CD4-positive, alpha-beta T cell (primary cell): ENCODE measurements at regions not wholly inside any gene's neighbourhood (a gene's known extent, or its start where the extent isn't known, plus 50 kb on each side); places are given as distances from the start of the nearest gene placed in this dataset.

Experiments
- ATAC-seq: fragments of 200-7000 bp; cut with Tn5 transposase; one replicate; pipeline ENCODE4 v1.10.0; 2022; ENCODE audit warnings: mild to moderate bottlenecking; ENCODE audit not compliant: poor library complexity
- CTCF ChIA-PET: fragments of 350-600 bp; sonication (Branson Sonifier 250); formaldehyde crosslinking; loops from one replicate; lab custom pipeline; 2021; ENCODE audit warnings: antibody characterized with exemption, inconsistent platforms; lab: Charles Lee
- POLR2A ChIA-PET: fragments of 350-600 bp; sonication (Branson Sonifier 250); formaldehyde crosslinking; loops from one replicate; lab custom pipeline; 2021; ENCODE audit warnings: antibody characterized with exemption, inconsistent platforms; lab: Charles Lee
- DNase-seq, 14 experiments: peaks; one replicate each; pipeline ENCODE4 v3.0.0-alpha.2; 2013 to 2020; ENCODE audit warnings: mixed read lengths in 2 of 14
- H3K27ac ChIP-seq, 2 donors: one replicate each; pipeline versions ENCODE4 v1.5.1 to v1.7.0; 2013; ENCODE audit warnings: low read length in 2 of 2, low read depth in 1 of 2, mild to moderate bottlenecking in 1 of 2
- H3K27me3 ChIP-seq, 2 experiments: 1 replicate in 1 of 2; 2 replicates in 1 of 2; pipeline versions ENCODE4 v1.6.1 to v1.7.0; 2013; ENCODE audit warnings: low read length in 2 of 2, control low read depth in 1 of 2, mild to moderate bottlenecking in 1 of 2, moderate library complexity in 1 of 2; ENCODE audit not compliant: insufficient read depth in 2 of 2, control insufficient read depth in 1 of 2
- H3K36me3 ChIP-seq: one replicate; pipeline ENCODE4 v1.6.1; 2013; ENCODE audit warnings: low read length, control low read depth; ENCODE audit not compliant: insufficient read depth
- H3K4me1 ChIP-seq: one replicate; pipeline ENCODE4 v1.6.1; 2013; ENCODE audit warnings: low read length, control low read depth; ENCODE audit not compliant: insufficient read depth
- H3K4me3 ChIP-seq: one replicate; pipeline ENCODE4 v1.5.1; 2013; ENCODE audit warnings: mild to moderate bottlenecking, low read length, moderate library complexity
- H3K9me3 ChIP-seq, 2 experiments: 1 replicate in 1 of 2; 2 replicates in 1 of 2; pipeline versions ENCODE4 v1.6.1 to v1.7.0; 2013; ENCODE audit warnings: low read length in 2 of 2, mild to moderate bottlenecking in 2 of 2, control low read depth in 1 of 2, moderate library complexity in 1 of 2; ENCODE audit not compliant: control insufficient read depth in 1 of 2, insufficient read depth in 1 of 2
- H3K27ac Mint-ChIP-seq: one replicate; pipeline ENCODE4 v1.8.0; 2020; ENCODE audit warnings: mixed read lengths
- H3K27me3 Mint-ChIP-seq: one replicate; pipeline ENCODE4 v1.8.0; 2021; ENCODE audit warnings: mixed read lengths
- H3K36me3 Mint-ChIP-seq: one replicate; pipeline ENCODE4 v1.8.0; 2021; ENCODE audit warnings: low read depth, mixed read lengths
- H3K4me1 Mint-ChIP-seq: one replicate; pipeline ENCODE4 v1.8.0; 2021; ENCODE audit warnings: low read depth, mixed read lengths
- H3K4me3 Mint-ChIP-seq: one replicate; pipeline ENCODE4 v1.8.0; 2020; ENCODE audit warnings: mild to moderate bottlenecking, mixed read lengths
- H3K9me3 Mint-ChIP-seq: one replicate; pipeline ENCODE4 v1.8.0; 2020; ENCODE audit warnings: mixed read lengths
- intact Hi-C, 2 experiments: fragments of 100-400 bp; cut with DNase I in 1 of 2; cut with micrococcal nuclease in 1 of 2; formaldehyde crosslinking; loops; one replicate each; pipeline versions ENCODE4 v1.15.1 to v1.9.0; 2023 to 2025; cut with DNase I, micrococcal nuclease
- TF ChIP-seq, protein P1 (sequence below): fragments of 200-600 bp; IDR thresholded peaks from one replicate; pipeline ENCODE4 v1.8.0; 2022; ENCODE audit warnings: antibody characterized with exemption, mild to moderate bottlenecking

GRCh38 chr2:71919708-71920107 lies 228.0 kb downstream of the CYP26B1 start:
- TF ChIP-seq, protein P1, sequence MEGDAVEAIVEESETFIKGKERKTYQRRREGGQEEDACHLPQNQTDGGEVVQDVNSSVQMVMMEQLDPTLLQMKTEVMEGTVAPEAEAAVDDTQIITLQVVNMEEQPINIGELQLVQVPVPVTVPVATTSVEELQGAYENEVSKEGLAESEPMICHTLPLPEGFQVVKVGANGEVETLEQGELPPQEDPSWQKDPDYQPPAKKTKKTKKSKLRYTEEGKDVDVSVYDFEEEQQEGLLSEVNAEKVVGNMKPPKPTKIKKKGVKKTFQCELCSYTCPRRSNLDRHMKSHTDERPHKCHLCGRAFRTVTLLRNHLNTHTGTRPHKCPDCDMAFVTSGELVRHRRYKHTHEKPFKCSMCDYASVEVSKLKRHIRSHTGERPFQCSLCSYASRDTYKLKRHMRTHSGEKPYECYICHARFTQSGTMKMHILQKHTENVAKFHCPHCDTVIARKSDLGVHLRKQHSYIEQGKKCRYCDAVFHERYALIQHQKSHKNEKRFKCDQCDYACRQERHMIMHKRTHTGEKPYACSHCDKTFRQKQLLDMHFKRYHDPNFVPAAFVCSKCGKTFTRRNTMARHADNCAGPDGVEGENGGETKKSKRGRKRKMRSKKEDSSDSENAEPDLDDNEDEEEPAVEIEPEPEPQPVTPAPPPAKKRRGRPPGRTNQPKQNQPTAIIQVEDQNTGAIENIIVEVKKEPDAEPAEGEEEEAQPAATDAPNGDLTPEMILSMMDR: no peak
- ChIA-PET POLR2A (no interaction called here), CTCF (no interaction called here)
- no peaks in the 10 kb centered on the region for H3K9me3 ChIP-seq
- H3K9me3 Mint-ChIP-seq: peaks cover 2% of the 10 kb centered on the region
- no peak overlapping the region for H3K27ac Mint-ChIP-seq
- H3K4me3 ChIP-seq: no peak overlapping the region
- ATAC-seq: no peak
- DNase-seq: no peak
- no peak overlapping the region for H3K4me3 Mint-ChIP-seq
- H3K36me3 Mint-ChIP-seq: no peaks in the 10 kb centered on the region
- no peak overlapping the region for H3K27ac ChIP-seq
- no peaks in the 10 kb centered on the region for H3K4me1 Mint-ChIP-seq
- peaks cover 0 to 6% of the 10 kb centered on the region in 2 experiments for H3K27me3 ChIP-seq
- H3K36me3 ChIP-seq: no peaks in the 10 kb centered on the region
- intact Hi-C loops: no loop called here
- H3K4me1 ChIP-seq: no peaks in the 10 kb centered on the region
- peaks cover 32% of the 10 kb centered on the region for H3K27me3 Mint-ChIP-seq

GRCh38 chr2:71910277-71910676 lies 237.4 kb downstream of the CYP26B1 start:
- intact Hi-C loops: no loop called here
- H3K9me3 ChIP-seq: no peaks in the 10 kb centered on the region
- peaks cover 0 to 9% of the 10 kb centered on the region in 2 experiments for H3K27me3 ChIP-seq
- Mint-ChIP-seq H3K9me3 (peaks cover 8% of the 10 kb centered on the region), H3K27ac (no peak overlapping the region), H3K27me3 (peaks cover 28% of the 10 kb centered on the region), H3K4me1 (no peaks in the 10 kb centered on the region), H3K36me3 (no peaks in the 10 kb centered on the region), H3K4me3 (no peak overlapping the region)
- TF ChIP-seq, protein P1: no peak
- ChIA-PET CTCF (interaction anchor here (0.6 kb wide), 1 partner anchor 10 kb away, joined by 3 read pairs; no protein-coding TSS in a partner anchor), POLR2A (no interaction called here)
- no peak for DNase-seq
- H3K4me1 ChIP-seq: no peaks in the 10 kb centered on the region
- H3K27ac ChIP-seq: no peak overlapping the region
- H3K36me3 ChIP-seq: no peaks in the 10 kb centered on the region
- H3K4me3 ChIP-seq: no peak overlapping the region
- ATAC-seq: no peak

GRCh38 chr2:71908798-71909197 lies 238.9 kb downstream of the CYP26B1 start:
- H3K4me1 ChIP-seq: no peaks in the 10 kb centered on the region
- TF ChIP-seq, protein P1: no peak
- no peaks in the 10 kb centered on the region for H3K36me3 ChIP-seq
- no peaks in the 10 kb centered on the region for H3K9me3 ChIP-seq
- H3K27ac ChIP-seq: no peak overlapping the region
- CTCF ChIA-PET: no interaction called here
- H3K27me3 ChIP-seq: peaks cover 6 to 9% of the 10 kb centered on the region in 2 experiments
- Mint-ChIP-seq H3K27me3 (peaks cover 32% of the 10 kb centered on the region), H3K4me3 (no peak overlapping the region), H3K36me3 (no peaks in the 10 kb centered on the region), H3K9me3 (peaks cover 8% of the 10 kb centered on the region), H3K27ac (no peak overlapping the region), H3K4me1 (no peaks in the 10 kb centered on the region)
- ATAC-seq: no peak
- POLR2A ChIA-PET: no interaction called here
- intact Hi-C loops: no loop called here
- no peak for DNase-seq
- H3K4me3 ChIP-seq: no peak overlapping the region
